ENCODE measurements at regions not wholly inside any gene's neighbourhood (a gene's known extent, or its start where the extent isn't known, plus 50 kb on each side); places are given as distances from the start of the nearest gene placed in this dataset.
"Not testable (repeated sequence)": the region's sequence is repeated elsewhere in the genome, so short reads cannot be mapped to it uniquely, and the experiment has no call there.

- not testable (repeated sequence) for TF ChIP-seq CTCF, POLR2A (IDR thresholded peaks at IDR 0.05)
Measured at GRCh38 chr1:166422586-166422985, 255.8 kb upstream of the FAM78B start.
